Midbrain (tissue), 1 donor: ENCODE measurements at regions not wholly inside any gene's neighbourhood (a gene's known extent, or its start where the extent isn't known, plus 50 kb on each side); places are given as distances from the start of the nearest gene placed in this dataset.
"Not testable (repeated sequence)": the region's sequence is repeated elsewhere in the genome, so short reads cannot be mapped to it uniquely, and the experiment has no call there.

ENCODE experiments used
- DNase-seq: peaks from one replicate; lab custom pipeline; 2025; lab: John Stamatoyannopoulos, UW

DNA sequence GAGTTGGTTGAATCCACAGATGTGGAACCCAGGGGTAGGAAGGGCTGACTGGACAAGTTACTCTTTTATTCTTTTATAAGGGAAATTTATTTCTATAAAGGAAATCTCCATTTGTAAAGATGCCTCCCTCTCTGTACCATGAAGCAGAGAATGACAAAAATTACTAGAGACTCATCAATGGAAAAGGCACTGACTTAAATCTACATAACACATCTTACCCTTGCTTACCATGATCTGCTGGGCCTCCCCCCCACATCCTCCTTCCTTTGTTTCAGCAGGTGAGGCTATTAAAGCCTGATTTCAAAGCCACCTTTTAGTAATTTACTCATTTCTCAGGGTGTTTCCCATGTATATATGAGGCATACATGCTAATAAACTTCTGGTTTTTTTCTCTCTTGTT is 130.2 kb upstream of the HDDC2 start:
- no peak for DNase-seq

DNA sequence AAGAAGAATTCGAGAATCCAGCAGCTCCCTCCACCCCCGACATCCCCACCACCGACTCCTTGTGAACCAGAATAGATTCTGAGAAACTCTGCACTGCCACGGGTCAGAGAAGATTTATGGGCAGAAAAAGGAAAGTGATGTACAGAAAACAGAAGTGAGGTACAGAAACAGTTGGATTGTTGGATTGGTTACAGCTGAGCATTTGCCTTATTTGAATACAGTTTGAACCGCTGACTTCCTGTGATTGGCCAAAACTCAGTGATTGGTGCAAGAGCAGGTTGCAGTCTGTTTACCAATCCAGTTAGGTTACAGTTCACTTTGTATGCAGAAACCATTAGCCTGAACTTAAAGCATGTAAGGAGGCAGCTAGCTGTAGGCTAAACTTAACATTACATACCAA is 131.2 kb upstream of the HDDC2 start:
- DNase-seq, result no peak

DNA sequence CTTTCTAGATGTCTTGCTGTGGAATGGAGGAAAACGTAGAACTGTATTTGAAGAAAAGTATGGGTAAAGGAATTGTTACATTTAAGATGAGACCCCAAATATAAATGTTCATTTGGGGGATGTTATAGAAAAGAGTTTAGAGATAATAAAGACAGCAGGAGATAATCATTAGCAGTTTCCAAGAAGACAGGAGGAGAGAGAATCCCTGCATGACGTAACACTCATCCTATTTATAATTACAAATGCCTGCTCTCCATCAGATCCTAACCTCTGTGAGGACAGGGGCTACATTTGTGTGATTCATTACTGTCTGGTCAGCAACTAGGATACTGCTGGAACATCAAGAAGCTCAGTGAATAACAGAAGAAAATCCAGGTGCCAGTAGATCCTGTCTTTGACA is 133.0 kb upstream of the HDDC2 start:
- DNase-seq, result no peak

DNA sequence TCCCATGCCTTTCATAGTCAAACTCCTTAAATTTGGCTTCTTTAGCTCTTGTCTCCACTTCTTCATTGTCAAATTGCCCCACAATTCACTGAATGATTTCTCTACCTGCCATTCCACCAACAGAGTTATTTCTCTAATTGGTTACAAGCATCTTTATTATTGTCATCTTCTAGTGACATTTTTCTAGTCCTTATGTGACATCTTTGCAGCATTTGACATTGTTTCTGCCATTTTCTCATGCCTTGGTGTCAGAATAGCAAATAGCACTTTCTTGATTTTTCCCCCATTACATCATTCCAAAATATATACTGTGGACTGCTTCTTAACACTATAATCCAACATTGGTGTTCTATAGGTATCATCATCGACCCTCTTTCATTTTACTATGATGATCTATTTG is 137.7 kb upstream of the HDDC2 start:
- DNase-seq, result no peak

DNA sequence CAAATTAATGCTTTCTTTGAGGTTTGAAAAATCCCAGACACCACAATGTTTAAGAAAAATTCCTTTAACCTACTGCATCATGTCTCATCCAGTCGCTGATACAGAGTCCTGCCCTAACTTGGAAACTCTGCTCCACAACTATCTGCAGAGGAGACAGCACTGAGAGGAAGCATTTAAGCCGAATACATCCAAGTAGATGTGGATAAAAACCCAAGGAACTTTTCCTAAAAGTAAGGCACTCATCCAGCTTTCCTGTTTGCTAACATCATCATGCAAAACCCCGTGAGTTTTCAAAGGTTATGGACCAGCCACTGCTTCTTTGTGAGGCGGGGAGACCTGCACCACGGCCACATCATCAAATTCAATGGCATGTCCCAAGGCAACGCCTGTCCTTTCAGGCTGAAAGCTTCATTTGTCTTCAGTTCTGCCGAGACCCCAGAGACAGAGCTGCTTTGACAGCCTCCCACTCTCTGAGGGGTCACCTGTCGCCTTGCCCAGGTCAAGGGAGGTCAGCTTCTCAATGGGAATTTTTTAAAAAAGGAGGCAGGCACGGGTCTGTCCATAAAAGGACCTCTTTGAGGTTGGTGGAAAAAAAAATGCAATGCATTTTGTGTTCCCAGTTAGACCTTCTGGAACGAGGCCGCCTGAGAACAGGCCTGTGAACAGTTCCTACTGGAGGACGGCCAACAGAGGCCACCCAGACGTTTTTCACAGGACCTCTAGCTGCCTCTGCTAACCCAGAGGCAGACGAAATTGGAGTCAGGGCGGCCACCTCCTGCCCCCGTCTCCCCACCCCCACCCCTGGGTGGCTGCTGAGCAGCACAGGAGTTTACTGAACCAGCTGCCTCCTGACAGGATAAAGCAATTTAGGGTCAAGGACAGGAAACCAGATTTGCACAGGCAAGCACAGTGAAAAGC is 142.5 kb upstream of the HDDC2 start:
- peak; percentile 29 for DNase-seq

GRCh38 chr6:125445054-125445453 is 143.3 kb upstream of the HDDC2 start:
- no peak for DNase-seq

DNA sequence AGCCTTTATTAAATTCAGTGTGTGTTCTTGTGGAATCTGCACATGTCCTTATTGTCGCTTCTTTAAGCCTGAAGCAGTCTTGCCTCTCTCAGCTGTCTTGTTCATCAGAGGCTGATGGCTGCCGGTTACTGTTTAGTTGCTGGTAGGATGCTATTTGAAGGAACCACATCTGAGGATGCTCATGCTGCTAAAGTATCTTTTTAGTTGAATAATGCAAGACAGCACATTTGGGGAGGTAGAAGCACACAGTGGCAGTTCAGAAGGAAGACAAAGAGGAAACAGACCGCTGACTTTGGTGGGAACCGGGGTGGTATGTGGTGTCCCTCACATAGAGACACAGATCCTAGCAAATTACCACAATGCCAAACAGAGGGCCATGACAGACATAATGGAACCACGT is 144.2 kb upstream of the HDDC2 start:
- DNase-seq, result no peak

GRCh38 chr6:125451750-125452149 is 150.0 kb upstream of the HDDC2 start:
- DNase-seq, result no peak

GRCh38 chr6:125453516-125453915 is 151.7 kb upstream of the HDDC2 start:
- no peak for DNase-seq

DNA sequence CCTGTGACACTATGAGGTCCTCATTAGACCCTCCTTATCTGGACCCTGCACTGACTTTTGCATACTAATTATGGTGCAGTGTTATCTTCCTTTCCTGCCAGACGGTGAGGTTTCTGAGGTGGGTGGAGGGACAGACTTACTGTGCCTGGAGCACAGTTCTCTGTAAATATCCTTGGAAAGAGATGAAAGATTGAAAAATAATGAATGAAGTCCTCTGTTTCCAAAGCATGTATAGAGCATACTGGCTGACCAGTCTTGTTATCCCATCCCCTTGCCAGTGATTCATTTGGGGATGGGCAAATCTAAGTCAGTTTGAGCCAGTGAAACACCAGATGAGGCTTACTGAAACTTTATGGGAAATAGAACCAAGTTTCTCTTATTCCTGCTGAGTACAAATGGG is 152.6 kb upstream of the HDDC2 start:
- DNase-seq, result no peak

DNA sequence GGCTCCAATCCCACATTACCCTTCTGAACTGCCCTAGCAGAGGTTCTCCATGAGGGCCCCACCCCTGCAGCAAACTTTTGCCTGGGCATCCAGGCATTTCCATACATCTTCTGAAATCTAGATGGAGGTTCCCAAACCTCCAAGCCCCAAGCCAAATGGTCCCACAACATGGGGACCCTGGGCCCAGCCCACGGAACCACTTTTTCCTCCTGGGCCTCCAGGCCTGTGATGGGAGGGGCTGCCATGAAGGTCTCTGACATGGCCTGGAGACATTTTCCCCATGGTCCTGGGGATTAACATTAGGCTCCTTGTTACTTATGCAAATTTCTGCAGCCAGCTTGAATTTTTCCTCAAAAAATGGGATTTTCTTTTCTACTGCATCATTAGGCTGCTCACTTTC is 156.7 kb upstream of the HDDC2 start:
- DNase-seq, result not testable (repeated sequence)

DNA sequence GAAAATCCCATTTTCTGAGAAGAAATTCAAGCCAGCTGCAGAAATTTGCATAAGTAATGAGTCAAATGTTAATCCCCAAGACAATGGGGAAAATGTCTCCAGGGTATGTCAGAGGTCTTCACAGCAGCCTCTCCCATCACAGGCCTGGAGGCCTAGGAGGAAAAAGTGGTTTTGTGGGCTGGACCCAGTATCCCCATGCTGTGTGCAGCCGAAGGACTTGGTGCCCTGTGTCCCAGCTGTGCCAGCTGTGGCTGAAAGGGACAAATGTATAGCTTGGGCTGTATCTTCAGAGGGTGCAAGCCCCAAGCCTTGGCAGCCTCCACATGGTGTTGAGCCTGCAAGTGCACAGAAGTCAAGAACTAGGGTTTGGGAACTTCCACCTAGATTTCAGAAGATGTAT is 163.6 kb upstream of the HDDC2 start:
- DNase-seq, result not testable (repeated sequence)

DNA sequence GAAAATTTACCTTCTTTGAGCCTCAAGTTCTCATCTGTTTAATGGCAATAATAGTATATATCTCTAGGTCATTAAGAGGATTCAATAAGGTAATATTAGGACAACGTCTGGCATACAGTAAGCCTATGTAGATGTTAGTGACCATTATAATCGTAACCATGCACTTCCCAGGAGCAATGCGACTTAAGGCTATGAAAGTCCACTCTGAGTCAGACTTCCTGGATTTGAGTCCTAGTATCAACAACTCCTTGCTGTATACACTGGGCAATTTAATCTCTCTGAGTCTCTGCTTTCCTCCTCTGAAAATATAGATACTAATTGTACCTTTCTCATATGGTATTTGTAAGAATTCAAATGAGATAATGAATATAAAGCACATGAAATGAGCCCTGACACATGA is 168.1 kb upstream of the HDDC2 start:
- DNase-seq, result no peak

GRCh38 chr6:125471667-125472066 is 169.9 kb upstream of the HDDC2 start:
- DNase-seq, result no peak

GRCh38 chr6:125474061-125474460 is 172.3 kb upstream of the HDDC2 start:
- DNase-seq, result no peak

DNA sequence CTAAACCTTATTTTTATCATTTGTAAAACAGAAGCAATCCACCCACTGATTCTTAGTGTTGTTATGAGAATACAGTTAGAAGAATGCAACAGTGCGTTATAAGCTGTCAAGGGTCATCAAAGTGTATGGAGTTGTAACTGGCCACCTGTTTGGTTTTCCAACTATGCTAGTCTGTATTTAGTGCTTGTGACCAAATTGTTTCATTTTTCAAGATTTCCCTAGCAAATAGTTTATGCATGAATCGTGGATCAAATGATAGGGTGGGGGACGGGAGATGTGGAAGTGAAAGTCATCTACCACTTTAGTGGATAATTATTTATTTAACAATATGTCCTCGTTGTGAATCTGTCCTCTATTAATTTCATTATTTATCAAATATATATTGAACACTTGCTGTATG is 175.4 kb upstream of the HDDC2 start:
- no peak for DNase-seq

DNA sequence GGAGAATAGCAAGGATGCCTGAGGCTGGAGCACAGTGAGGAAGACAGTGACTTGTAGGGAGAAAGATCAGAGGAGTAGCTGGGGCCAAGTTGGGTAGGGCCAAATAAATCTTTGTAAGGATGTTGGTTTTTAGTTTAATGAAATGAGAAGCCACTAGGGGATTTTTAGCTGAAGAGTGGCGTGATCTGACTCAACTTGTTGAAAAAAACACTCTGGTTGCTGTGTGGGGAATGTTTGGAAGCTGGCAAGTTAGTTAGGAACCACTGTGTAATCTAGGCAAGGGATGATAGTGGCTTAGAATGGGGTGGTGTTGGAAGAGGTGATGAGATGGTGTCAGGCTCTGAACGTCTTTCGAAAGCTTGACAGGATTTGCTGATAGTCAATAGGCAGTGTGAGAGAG is 176.1 kb upstream of the HDDC2 start:
- DNase-seq, result no peak

- DNase-seq, result no peak
Observed at GRCh38 chr6:125480146-125480545, 178.4 kb upstream of the HDDC2 start.

GRCh38 chr6:125480571-125480970 is 178.8 kb upstream of the HDDC2 start:
- no peak for DNase-seq

GRCh38 chr6:125481056-125481455 is 179.3 kb upstream of the HDDC2 start:
- no peak for DNase-seq

GRCh38 chr6:125485757-125486156 is 184.0 kb upstream of the HDDC2 start:
- DNase-seq, result no peak

DNA sequence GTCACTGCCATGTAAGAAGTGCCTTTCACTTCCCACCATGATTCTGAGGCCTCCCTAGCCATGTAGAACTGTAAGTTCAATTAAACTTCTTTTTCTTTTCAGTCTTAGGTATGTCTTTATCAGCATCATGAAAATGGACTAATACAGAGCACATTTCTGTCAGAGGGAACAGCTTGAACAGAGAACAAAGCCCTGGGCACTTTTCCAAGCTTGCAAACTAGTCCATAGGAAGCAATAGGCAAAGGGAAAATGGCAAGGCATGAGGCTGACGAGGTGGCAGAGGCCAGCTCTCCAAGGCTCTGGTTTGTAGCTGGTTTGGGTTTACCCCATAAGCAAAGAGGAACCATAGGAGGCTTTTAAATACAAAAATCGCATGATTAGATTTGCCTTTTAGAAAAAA is 185.1 kb upstream of the HDDC2 start:
- DNase-seq, result no peak

DNA sequence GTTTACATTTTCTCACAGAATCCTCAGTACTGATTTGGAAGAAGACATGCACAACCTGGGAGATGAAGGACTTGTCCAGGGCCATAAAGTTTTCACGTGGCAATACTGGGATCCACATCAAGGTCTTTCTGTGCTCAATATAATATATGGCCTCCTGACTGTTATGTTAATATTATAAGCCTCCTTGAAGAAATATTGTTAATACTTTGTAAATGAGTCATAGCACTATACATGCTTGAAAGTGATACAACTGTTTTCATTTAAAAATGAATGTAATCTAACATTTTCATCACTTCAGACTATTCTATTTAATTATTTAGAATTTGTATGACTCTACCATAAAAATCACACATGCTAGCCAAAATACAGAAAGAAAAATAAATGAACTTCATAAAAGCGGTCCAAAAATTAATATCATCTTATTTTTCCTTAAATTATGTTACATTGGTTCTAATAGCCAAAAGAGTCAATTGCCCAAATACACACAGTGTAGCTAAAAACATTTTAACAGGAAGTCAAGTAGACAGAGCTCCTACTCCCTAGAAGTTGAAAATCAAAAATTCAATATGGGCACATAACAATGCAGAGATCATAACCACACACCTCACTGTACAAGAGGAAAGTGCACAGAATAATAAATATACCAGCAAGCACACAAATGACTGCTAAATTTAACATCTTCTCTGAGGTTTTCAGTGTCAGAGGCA is 188.0 kb upstream of the HDDC2 start:
- DNase-seq, result no peak
